ENCODE measurements at regions not wholly inside any gene's neighbourhood (a gene's known extent, or its start where the extent isn't known, plus 50 kb on each side); places are given as distances from the start of the nearest gene placed in this dataset.

- TF ChIP-seq, protein P1, sequence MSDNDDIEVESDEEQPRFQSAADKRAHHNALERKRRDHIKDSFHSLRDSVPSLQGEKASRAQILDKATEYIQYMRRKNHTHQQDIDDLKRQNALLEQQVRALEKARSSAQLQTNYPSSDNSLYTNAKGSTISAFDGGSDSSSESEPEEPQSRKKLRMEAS (IDR thresholded peaks at IDR 0.05): no peak
- TF ChIP-seq, protein P2, sequence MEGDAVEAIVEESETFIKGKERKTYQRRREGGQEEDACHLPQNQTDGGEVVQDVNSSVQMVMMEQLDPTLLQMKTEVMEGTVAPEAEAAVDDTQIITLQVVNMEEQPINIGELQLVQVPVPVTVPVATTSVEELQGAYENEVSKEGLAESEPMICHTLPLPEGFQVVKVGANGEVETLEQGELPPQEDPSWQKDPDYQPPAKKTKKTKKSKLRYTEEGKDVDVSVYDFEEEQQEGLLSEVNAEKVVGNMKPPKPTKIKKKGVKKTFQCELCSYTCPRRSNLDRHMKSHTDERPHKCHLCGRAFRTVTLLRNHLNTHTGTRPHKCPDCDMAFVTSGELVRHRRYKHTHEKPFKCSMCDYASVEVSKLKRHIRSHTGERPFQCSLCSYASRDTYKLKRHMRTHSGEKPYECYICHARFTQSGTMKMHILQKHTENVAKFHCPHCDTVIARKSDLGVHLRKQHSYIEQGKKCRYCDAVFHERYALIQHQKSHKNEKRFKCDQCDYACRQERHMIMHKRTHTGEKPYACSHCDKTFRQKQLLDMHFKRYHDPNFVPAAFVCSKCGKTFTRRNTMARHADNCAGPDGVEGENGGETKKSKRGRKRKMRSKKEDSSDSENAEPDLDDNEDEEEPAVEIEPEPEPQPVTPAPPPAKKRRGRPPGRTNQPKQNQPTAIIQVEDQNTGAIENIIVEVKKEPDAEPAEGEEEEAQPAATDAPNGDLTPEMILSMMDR (IDR thresholded peaks at IDR 0.05; ENCODE audit: low read depth, low read length, missing input control): no peak
- no peak for TF ChIP-seq FOXA1 (IDR thresholded peaks at IDR 0.05)
- TF ChIP-seq, protein P3, sequence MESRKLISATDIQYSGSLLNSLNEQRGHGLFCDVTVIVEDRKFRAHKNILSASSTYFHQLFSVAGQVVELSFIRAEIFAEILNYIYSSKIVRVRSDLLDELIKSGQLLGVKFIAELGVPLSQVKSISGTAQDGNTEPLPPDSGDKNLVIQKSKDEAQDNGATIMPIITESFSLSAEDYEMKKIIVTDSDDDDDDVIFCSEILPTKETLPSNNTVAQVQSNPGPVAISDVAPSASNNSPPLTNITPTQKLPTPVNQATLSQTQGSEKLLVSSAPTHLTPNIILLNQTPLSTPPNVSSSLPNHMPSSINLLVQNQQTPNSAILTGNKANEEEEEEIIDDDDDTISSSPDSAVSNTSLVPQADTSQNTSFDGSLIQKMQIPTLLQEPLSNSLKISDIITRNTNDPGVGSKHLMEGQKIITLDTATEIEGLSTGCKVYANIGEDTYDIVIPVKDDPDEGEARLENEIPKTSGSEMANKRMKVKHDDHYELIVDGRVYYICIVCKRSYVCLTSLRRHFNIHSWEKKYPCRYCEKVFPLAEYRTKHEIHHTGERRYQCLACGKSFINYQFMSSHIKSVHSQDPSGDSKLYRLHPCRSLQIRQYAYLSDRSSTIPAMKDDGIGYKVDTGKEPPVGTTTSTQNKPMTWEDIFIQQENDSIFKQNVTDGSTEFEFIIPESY (IDR thresholded peaks at IDR 0.05): no peak
- TF ChIP-seq GABPA (IDR thresholded peaks at IDR 0.05 in 1 of 2, conservative IDR thresholded peaks at IDR 0.05 in 1 of 2): no peak
These were observed 152.9 kb downstream of the ZBTB18 start for GRCh38 chr1:244204004-244204403.

Data from liver (tissue), 3 donors.